Activated CD4-positive, alpha-beta memory T cell treated with anti-CD3 and anti-CD28 coated beads for 36 hours (primary cell): ENCODE measurements at regions not wholly inside any gene's neighbourhood (a gene's known extent, or its start where the extent isn't known, plus 50 kb on each side); places are given as distances from the start of the nearest gene placed in this dataset.

Experiments used
- CTCF ChIA-PET: fragments of 350-600 bp; sonication (Branson Sonifier 250); formaldehyde crosslinking; loops from one replicate; lab custom pipeline; 2021; ENCODE audit warnings: antibody characterized with exemption, inconsistent platforms; lab: Charles Lee
- POLR2A ChIA-PET: fragments of 350-600 bp; sonication (Branson Sonifier 250); formaldehyde crosslinking; loops from one replicate; lab custom pipeline; 2021; ENCODE audit warnings: antibody characterized with exemption; lab: Charles Lee
- DNase-seq: peaks from one replicate; pipeline ENCODE4 v3.0.0-alpha.2; 2020
- H3K27ac Mint-ChIP-seq: one replicate; pipeline ENCODE4 v1.8.0; 2021; ENCODE audit warnings: mixed read lengths
- H3K27me3 Mint-ChIP-seq: one replicate; pipeline ENCODE4 v1.8.0; 2021; ENCODE audit warnings: mixed read lengths
- H3K36me3 Mint-ChIP-seq: one replicate; pipeline ENCODE4 v1.8.0; 2021; ENCODE audit warnings: mixed read lengths
- H3K4me1 Mint-ChIP-seq: one replicate; pipeline ENCODE4 v1.8.0; 2021; ENCODE audit warnings: low read depth, mixed read lengths
- H3K4me3 Mint-ChIP-seq: one replicate; pipeline ENCODE4 v1.8.0; 2021; ENCODE audit warnings: mild to moderate bottlenecking, mixed read lengths
- H3K9me3 Mint-ChIP-seq: one replicate; pipeline ENCODE4 v1.8.0; 2021; ENCODE audit warnings: mixed read lengths
- intact Hi-C: fragments of 100-400 bp; cut with micrococcal nuclease; formaldehyde crosslinking; loops from one replicate; pipeline ENCODE4 v1.15.1; 2023

DNA sequence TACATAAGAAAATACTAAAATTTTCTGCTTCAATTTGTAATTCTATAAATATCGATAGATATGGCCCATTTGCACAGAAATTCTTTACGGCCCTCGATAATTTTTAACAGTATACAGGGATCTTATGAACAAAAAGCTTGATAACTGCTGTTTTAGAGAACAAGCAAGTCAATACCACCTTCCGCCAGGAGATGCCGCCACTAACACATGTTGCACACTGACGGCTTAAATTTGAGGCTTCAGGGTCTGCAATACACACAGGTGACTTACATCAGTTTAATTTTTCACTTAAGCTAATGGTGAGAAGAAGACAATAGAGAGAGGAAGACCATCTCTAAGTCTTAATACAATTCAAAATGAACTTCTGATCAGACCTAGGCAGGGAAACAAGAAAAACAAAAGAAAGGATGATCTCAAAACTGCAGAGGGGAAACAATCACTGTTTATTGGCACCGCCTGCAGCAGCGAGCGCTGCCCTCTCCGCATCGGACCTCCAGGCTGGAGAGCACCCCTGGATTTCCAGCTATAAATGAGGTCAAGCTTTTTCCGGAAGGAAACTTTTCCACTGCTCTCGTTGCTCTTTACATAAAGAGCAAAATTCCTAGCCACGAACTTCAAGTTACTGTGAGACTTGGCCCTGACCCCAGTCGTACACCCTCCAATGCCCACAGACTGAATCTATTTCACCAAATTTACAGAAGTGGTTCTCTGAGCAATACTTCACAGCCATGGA is 53.9 kb downstream of the OTOR start:
- CTCF ChIA-PET: interaction anchor here (0.6 to 9.6 kb wide), 11 partner anchors 8 to 629 kb away, joined by 3 to 159 read pairs (median 4); no protein-coding TSS in a partner anchor
- Mint-ChIP-seq H3K4me1 (no peaks in the 10 kb centered on the region), H3K9me3 (no peaks in the 10 kb centered on the region), H3K36me3 (no peaks in the 10 kb centered on the region), H3K27ac (no peak overlapping the region), H3K4me3 (no peak overlapping the region), H3K27me3 (peaks cover 29% of the 10 kb centered on the region)
- DNase-seq: peak; percentile 69
- intact Hi-C loops: loop anchor here (1.0 to 5.0 kb wide), 3 partner anchors 19 to 1475 kb away; no protein-coding TSS in a partner anchor
- POLR2A ChIA-PET: no interaction called here

- intact Hi-C loops: loop anchor here (1.0 to 5.0 kb wide), 3 partner anchors 19 to 1475 kb away; no protein-coding TSS in a partner anchor
Measured at GRCh38 chr20:16802652-16802935, 54.4 kb downstream of the OTOR start.

GRCh38 chr20:16803965-16804792 is 56.0 kb downstream of the OTOR start:
- H3K36me3 Mint-ChIP-seq: no peaks in the 10 kb centered on the region
- POLR2A ChIA-PET: no interaction called here
- H3K9me3 Mint-ChIP-seq: no peaks in the 10 kb centered on the region
- DNase-seq: peak; percentile 68
- no peak overlapping the region for H3K27ac Mint-ChIP-seq
- no peaks in the 10 kb centered on the region for H3K4me1 Mint-ChIP-seq
- peaks cover 30% of the 10 kb centered on the region for H3K27me3 Mint-ChIP-seq
- intact Hi-C loops: loop anchor here (2.0 to 5.0 kb wide), 2 partner anchors 477 to 1473 kb away; no protein-coding TSS in a partner anchor
- CTCF ChIA-PET: interaction anchor here (0.6 to 9.6 kb wide), 17 partner anchors 9 to 1198 kb away, joined by 3 to 159 read pairs (median 3); no protein-coding TSS in a partner anchor
- no peak overlapping the region for H3K4me3 Mint-ChIP-seq

More at GRCh38 chr20:16802652-16802935, 54.4 kb downstream of the OTOR start:
- ChIA-PET CTCF (interaction anchor here (0.6 to 9.6 kb wide), 9 partner anchors 8 to 629 kb away, joined by 3 to 159 read pairs (median 5); no protein-coding TSS in a partner anchor), POLR2A (no interaction called here)
- Mint-ChIP-seq H3K36me3 (no peaks in the 10 kb centered on the region), H3K27me3 (peaks cover 33% of the 10 kb centered on the region), H3K27ac (no peak overlapping the region), H3K4me3 (no peak overlapping the region), H3K4me1 (no peaks in the 10 kb centered on the region), H3K9me3 (no peaks in the 10 kb centered on the region)
- DNase-seq: no peak

- Mint-ChIP-seq H3K4me3 (no peak overlapping the region), H3K9me3 (no peaks in the 10 kb centered on the region), H3K27ac (no peak overlapping the region), H3K4me1 (no peaks in the 10 kb centered on the region), H3K36me3 (no peaks in the 10 kb centered on the region), H3K27me3 (peaks cover 34% of the 10 kb centered on the region)
- no peak for DNase-seq
- intact Hi-C loops: loop anchor here (5.0 kb wide), 1 partner anchor 1473 kb away; no protein-coding TSS in a partner anchor
- CTCF ChIA-PET: interaction anchor here (0.6 to 9.6 kb wide), 6 partner anchors 9 to 627 kb away, joined by 3 to 159 read pairs (median 10); no protein-coding TSS in a partner anchor
- POLR2A ChIA-PET: no interaction called here
Measured at GRCh38 chr20:16804793-16805187, 56.6 kb downstream of the OTOR start.

DNA sequence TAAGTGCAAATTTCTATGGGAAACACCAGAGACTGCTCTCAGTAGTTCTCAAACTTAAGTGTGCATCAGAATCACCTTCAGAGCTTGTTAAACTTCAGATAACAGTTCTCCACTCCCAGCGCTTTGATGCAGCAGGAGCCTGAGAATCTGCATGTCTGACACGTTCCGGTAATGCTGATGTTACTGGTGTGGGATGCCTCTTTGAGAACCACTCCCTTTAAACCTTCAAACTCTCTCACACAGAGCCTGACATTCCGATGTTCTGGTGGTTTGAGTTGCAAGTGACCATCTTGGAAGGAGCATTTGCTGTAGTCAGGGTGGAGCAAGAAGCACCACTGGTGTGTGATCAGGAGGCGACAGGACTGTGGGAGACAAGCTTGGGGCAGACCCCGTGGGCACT is 57.9 kb downstream of the OTOR start:
- Mint-ChIP-seq H3K4me3 (no peak overlapping the region), H3K27ac (no peak overlapping the region), H3K36me3 (no peaks in the 10 kb centered on the region), H3K4me1 (no peaks in the 10 kb centered on the region), H3K27me3 (peaks cover 33% of the 10 kb centered on the region), H3K9me3 (no peaks in the 10 kb centered on the region)
- ChIA-PET POLR2A (no interaction called here), CTCF (interaction anchor here (0.7 to 9.6 kb wide), 3 partner anchors 13 to 625 kb away, joined by 3 to 159 read pairs (median 84); no protein-coding TSS in a partner anchor)
- intact Hi-C loops: no loop called here
- DNase-seq: no peak

DNA sequence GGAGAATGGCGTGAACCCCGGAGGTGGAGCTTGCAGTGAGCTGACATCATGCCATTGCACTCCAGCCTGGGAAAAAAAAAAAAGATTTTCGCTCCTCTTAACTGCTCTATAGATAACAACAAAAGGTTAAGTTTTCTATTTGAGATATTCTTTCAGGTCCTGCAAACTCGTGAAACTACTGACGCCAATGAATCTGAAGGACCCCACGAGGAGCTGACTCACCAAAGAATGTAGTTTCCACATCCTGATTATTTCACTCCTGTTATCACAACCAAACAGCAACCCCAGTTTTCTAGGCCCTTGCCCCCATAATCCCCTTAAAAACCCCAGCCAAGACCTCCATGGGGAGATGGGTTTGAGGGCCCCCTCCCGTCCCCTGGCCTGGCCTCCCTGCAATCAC is 58.7 kb downstream of the OTOR start:
- Mint-ChIP-seq H3K36me3 (no peaks in the 10 kb centered on the region), H3K4me3 (no peak overlapping the region), H3K27me3 (peaks cover 33% of the 10 kb centered on the region), H3K9me3 (no peaks in the 10 kb centered on the region), H3K4me1 (no peaks in the 10 kb centered on the region), H3K27ac (no peak overlapping the region)
- intact Hi-C loops: no loop called here
- CTCF ChIA-PET: interaction anchor here (0.6 to 9.6 kb wide), 3 partner anchors 13 to 625 kb away, joined by 3 to 159 read pairs (median 84); no protein-coding TSS in a partner anchor
- no peak for DNase-seq
- POLR2A ChIA-PET: no interaction called here

- H3K9me3 Mint-ChIP-seq: no peaks in the 10 kb centered on the region
- H3K4me1 Mint-ChIP-seq: no peaks in the 10 kb centered on the region
- ChIA-PET CTCF (interaction anchor here (1.1 to 9.6 kb wide), 4 partner anchors 11 to 623 kb away, joined by 3 to 159 read pairs (median 44); no protein-coding TSS in a partner anchor), POLR2A (no interaction called here)
- intact Hi-C loops: no loop called here
- H3K4me3 Mint-ChIP-seq: no peak overlapping the region
- H3K27ac Mint-ChIP-seq: no peak overlapping the region
- H3K27me3 Mint-ChIP-seq: peaks cover 23% of the 10 kb centered on the region
- H3K36me3 Mint-ChIP-seq: no peaks in the 10 kb centered on the region
- DNase-seq: no peak
Measured at GRCh38 chr20:16808796-16809195, 60.6 kb downstream of the OTOR start.

DNA sequence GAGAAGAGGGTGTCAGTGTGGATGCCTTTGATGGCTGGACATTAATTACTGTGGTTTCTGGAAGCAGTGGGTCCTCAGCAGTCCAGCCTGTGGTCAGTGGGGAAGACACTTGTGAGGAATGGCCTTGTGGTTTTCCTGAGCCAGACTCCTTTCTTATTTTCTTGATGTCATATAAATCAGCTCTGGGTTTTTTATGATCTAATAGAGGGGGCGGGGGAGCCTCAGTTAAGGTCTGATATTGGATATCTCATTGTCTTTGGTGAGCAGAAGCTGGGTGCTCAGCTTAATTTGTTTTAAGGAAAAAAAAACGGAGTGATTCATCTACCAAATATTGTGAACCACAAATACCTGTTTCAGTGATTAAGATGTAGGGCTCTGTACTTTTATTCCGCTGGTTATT is 62.1 kb downstream of the OTOR start:
- intact Hi-C loops: no loop called here
- CTCF ChIA-PET: interaction anchor here (2.2 to 9.6 kb wide), 2 partner anchors 8 to 9 kb away, joined by 11 to 159 read pairs; no protein-coding TSS in a partner anchor
- POLR2A ChIA-PET: no interaction called here
- no peaks in the 10 kb centered on the region for H3K9me3 Mint-ChIP-seq
- no peak overlapping the region for H3K4me3 Mint-ChIP-seq
- H3K36me3 Mint-ChIP-seq: no peaks in the 10 kb centered on the region
- H3K4me1 Mint-ChIP-seq: no peaks in the 10 kb centered on the region
- no peak for DNase-seq
- H3K27ac Mint-ChIP-seq: no peak overlapping the region
- peaks cover 19% of the 10 kb centered on the region for H3K27me3 Mint-ChIP-seq

GRCh38 chr20:16816192-16816591 is 68.0 kb downstream of the OTOR start:
- H3K27ac Mint-ChIP-seq: no peak overlapping the region
- CTCF ChIA-PET: interaction anchor here (7.2 kb wide), 1 partner anchor 10 kb away, joined by 159 read pairs; no protein-coding TSS in a partner anchor

DNA sequence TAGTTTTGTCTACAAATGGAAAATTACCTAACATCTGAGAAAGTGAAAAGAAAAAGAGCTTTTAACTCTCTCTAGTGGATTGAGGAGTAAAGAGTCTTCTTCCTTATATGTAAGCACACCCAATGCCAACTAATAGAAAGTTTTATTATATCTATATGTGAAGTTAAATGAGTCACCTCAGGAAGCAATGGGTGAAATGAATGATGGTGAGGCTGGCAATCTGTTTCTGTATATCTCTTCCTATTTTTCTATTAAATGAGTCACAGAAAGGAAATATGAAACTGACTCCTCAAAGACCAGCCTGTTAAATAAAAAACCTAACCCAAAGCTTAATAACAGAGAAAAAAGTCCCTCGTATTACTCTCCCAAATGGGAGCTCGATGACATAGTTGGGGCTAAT is 71.3 kb downstream of the OTOR start:
- POLR2A ChIA-PET: no interaction called here
- CTCF ChIA-PET: interaction anchor here (7.2 kb wide), 1 partner anchor 13 kb away, joined by 159 read pairs; no protein-coding TSS in a partner anchor
- Mint-ChIP-seq H3K27me3 (peaks cover 17% of the 10 kb centered on the region), H3K4me3 (no peak overlapping the region), H3K9me3 (no peaks in the 10 kb centered on the region), H3K27ac (no peak overlapping the region), H3K4me1 (no peaks in the 10 kb centered on the region), H3K36me3 (no peaks in the 10 kb centered on the region)
- no peak for DNase-seq
- intact Hi-C loops: no loop called here

More at GRCh38 chr20:16816192-16816591, 68.0 kb downstream of the OTOR start:
- no peaks in the 10 kb centered on the region for H3K9me3 Mint-ChIP-seq
- H3K4me3 Mint-ChIP-seq: no peak overlapping the region
- intact Hi-C loops: no loop called here
- POLR2A ChIA-PET: no interaction called here
- DNase-seq: no peak
- peaks cover 10% of the 10 kb centered on the region for H3K27me3 Mint-ChIP-seq
- no peaks in the 10 kb centered on the region for H3K4me1 Mint-ChIP-seq
- H3K36me3 Mint-ChIP-seq: no peaks in the 10 kb centered on the region

DNA sequence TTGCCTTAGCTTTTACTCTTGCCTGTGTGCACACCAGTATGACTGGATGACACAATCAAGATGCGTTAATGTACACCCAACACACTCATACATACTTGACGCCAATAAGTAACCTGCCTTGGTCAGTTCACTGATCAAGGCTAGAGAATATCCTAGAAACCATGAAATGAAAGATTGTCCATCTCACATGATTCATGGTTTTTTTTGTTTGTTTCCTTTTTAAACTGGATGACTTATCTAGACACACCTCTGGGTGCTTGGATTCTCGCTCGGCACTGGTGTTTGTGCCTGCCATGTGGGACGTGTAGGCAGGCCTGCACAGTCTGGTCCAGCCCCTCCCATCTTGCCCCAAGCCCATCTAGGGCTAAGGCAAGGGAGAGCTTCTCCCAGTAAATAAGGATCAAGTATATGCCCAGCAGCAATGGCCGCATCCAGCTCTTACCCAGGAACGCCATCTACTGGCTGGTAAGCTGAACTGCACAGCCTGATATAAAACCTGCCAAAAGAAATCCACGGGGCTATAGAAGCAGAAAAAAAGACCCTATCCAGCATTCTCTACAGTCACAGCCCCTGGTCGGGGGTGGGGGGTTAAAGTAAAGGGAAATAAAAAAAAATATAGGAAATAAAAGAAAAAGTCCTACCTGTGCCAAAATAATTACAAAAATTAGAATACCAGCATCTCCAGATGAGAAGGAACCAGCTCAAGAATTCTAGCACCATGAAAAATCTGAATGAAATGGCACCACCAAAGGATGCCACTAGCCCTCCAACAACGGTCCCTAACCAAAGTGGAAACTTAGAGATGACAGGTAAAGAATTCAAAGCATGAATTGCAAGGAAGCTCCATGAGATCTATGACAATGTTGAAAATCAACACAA is 73.3 kb downstream of the OTOR start:
- peak; percentile 35 for DNase-seq
- peaks cover 16% of the 10 kb centered on the region for H3K27me3 Mint-ChIP-seq
- no peak overlapping the region for H3K27ac Mint-ChIP-seq
- H3K9me3 Mint-ChIP-seq: peaks cover 4% of the 10 kb centered on the region
- ChIA-PET CTCF (interaction anchor here (0.7 to 7.2 kb wide), 19 partner anchors 9 to 1245 kb away, joined by 3 to 159 read pairs (median 4); no protein-coding TSS in a partner anchor), POLR2A (interaction anchor here (0.6 kb wide), 1 partner anchor 69 kb away, joined by 3 read pairs; no protein-coding TSS in a partner anchor)
- H3K36me3 Mint-ChIP-seq: no peaks in the 10 kb centered on the region
- H3K4me3 Mint-ChIP-seq: no peak overlapping the region
- no peaks in the 10 kb centered on the region for H3K4me1 Mint-ChIP-seq
- intact Hi-C loops: loop anchor here (1.0 kb wide), 1 partner anchor 19 kb away; no protein-coding TSS in a partner anchor
